HEK293 (cell line): ENCODE measurements at regions not wholly inside any gene's neighbourhood (a gene's known extent, or its start where the extent isn't known, plus 50 kb on each side); places are given as distances from the start of the nearest gene placed in this dataset.

Experiments
- CTCF ChIA-PET: fragments of 350-600 bp; formaldehyde crosslinking; extraction: SDS; loops from one replicate; lab custom pipeline; 2021; ENCODE audit warnings: antibody characterized with exemption; lab: Yijun Ruan, JAX
- POLR2A ChIA-PET: fragments of 300-600 bp; formaldehyde crosslinking; extraction: SDS; loops from one replicate; lab custom pipeline; 2020; ENCODE audit warnings: antibody characterized with exemption, inconsistent platforms; lab: Yijun Ruan, JAX
- H3K27ac ChIP-seq: fragments of 200-500 bp; sonication (Bioruptor generic); 2 replicates; pipeline ENCODE4 v1.5.1; 2014; ENCODE audit warnings: low read depth, low read length, control low read depth, inconsistent platforms; ENCODE audit errors: extremely low read depth
- H3K36me3 ChIP-seq, 2 experiments: fragments of 200-500 bp in 1 of 2; sonication (Bioruptor generic) in 1 of 2; 1 replicate in 1 of 2; 2 replicates in 1 of 2; pipeline ENCODE4 v1.5.1; 2014 to 2017; ENCODE audit warnings: inconsistent platforms in 2 of 2, low read length in 2 of 2; ENCODE audit not compliant: control insufficient read depth in 2 of 2, insufficient read depth in 1 of 2
- H3K4me1 ChIP-seq: fragments of 200-500 bp; sonication (Bioruptor generic); 2 replicates; pipeline ENCODE4 v1.5.1; 2014; ENCODE audit warnings: mild to moderate bottlenecking, low read length, inconsistent platforms; ENCODE audit not compliant: control insufficient read depth, insufficient read depth
- H3K4me3 ChIP-seq: 2 replicates; pipeline ENCODE4 v1.5.1; 2011; ENCODE audit warnings: low read depth, mild to moderate bottlenecking, control low read depth, low read length, moderate library complexity
- H3K9me3 ChIP-seq: fragments of 200-500 bp; sonication (Bioruptor generic); 2 replicates; pipeline ENCODE4 v1.5.1; 2014; ENCODE audit warnings: low read depth, low read length, inconsistent platforms; ENCODE audit not compliant: control insufficient read depth, insufficient read depth
- BCL11B ChIP-seq: fragments of 450-650 bp; formaldehyde crosslinking; IDR thresholded peaks from 2 replicates; pipeline ENCODE4 v1.5.1; 2016; ENCODE audit warnings: low read depth, missing biosample characterization, missing genetic modification characterization
- GFI1B ChIP-seq: fragments of 450-650 bp; formaldehyde crosslinking; IDR thresholded peaks from 2 replicates; pipeline ENCODE4 v1.5.1; 2016; ENCODE audit warnings: missing biosample characterization, missing genetic modification characterization
- PBX3 ChIP-seq: sonication (generic); formaldehyde crosslinking; IDR thresholded peaks from 2 replicates; pipeline ENCODE4 v1.8.1; 2022; ENCODE audit warnings: mild to moderate bottlenecking, moderate library complexity, missing genetic modification reagents
- ZBTB10 ChIP-seq: fragments of 450-650 bp; formaldehyde crosslinking; IDR thresholded peaks from 2 replicates; pipeline ENCODE4 v1.5.1; 2016; ENCODE audit warnings: missing biosample characterization, missing genetic modification characterization
- ZBTB26 ChIP-seq: fragments of 450-650 bp; formaldehyde crosslinking; optimal IDR thresholded peaks from 2 replicates; pipeline ENCODE3; 2016; ENCODE audit warnings: missing biosample characterization, mild to moderate bottlenecking, missing genetic modification characterization
- ZNF202 ChIP-seq: fragments of 450-650 bp; formaldehyde crosslinking; IDR thresholded peaks from 2 replicates; pipeline ENCODE4 v1.5.1; 2016; ENCODE audit warnings: missing biosample characterization, missing genetic modification characterization, borderline replicate concordance
- ZNF214 ChIP-seq: fragments of 450-650 bp; formaldehyde crosslinking; IDR thresholded peaks from 2 replicates; pipeline ENCODE4 v1.5.1; 2017; ENCODE audit warnings: missing biosample characterization, mild to moderate bottlenecking, missing genetic modification characterization, borderline replicate concordance
- ZNF248 ChIP-seq: fragments of 450-650 bp; formaldehyde crosslinking; IDR thresholded peaks from 2 replicates; pipeline ENCODE4 v1.5.1; 2017; ENCODE audit warnings: missing biosample characterization, missing genetic modification characterization
- ZNF266 ChIP-seq: fragments of 450-650 bp; formaldehyde crosslinking; IDR thresholded peaks from 2 replicates; pipeline ENCODE4 v1.5.1; 2016; ENCODE audit warnings: missing biosample characterization, missing genetic modification characterization, low read depth
- ZNF280D ChIP-seq: fragments of 450-650 bp; formaldehyde crosslinking; IDR thresholded peaks from 2 replicates; pipeline ENCODE4 v1.5.1; 2016; ENCODE audit warnings: missing biosample characterization, missing genetic modification characterization
- ZNF48 ChIP-seq: fragments of 450-650 bp; formaldehyde crosslinking; IDR thresholded peaks from 2 replicates; pipeline ENCODE4 v1.5.1; 2016; ENCODE audit warnings: missing biosample characterization, missing genetic modification characterization
- ZNF501 ChIP-seq: fragments of 450-650 bp; formaldehyde crosslinking; IDR thresholded peaks from 2 replicates; pipeline ENCODE4 v1.5.1; 2016; ENCODE audit warnings: missing biosample characterization, missing genetic modification characterization
- ZNF529 ChIP-seq: fragments of 450-650 bp; formaldehyde crosslinking; IDR thresholded peaks from 2 replicates; pipeline ENCODE4 v1.5.1; 2017; ENCODE audit warnings: missing genetic modification characterization, missing biosample characterization; ENCODE audit not compliant: insufficient replicate concordance
- ZNF561 ChIP-seq: fragments of 450-650 bp; IDR thresholded peaks from 2 replicates; pipeline ENCODE4 v1.5.1; 2018; ENCODE audit warnings: missing biosample characterization, missing genetic modification characterization, borderline replicate concordance
- ZNF658 ChIP-seq: fragments of 450-650 bp; formaldehyde crosslinking; IDR thresholded peaks from 2 replicates; pipeline ENCODE4; 2016; ENCODE audit warnings: missing biosample characterization, missing genetic modification characterization
- ZNF670 ChIP-seq: fragments of 450-650 bp; formaldehyde crosslinking; IDR thresholded peaks from 2 replicates; pipeline ENCODE4 v1.5.1; 2016; ENCODE audit warnings: missing biosample characterization, missing genetic modification characterization, low read depth
- ZNF677 ChIP-seq: fragments of 450-650 bp; IDR thresholded peaks from 2 replicates; pipeline ENCODE4 v1.5.0; 2018; ENCODE audit warnings: missing biosample characterization, mild to moderate bottlenecking, missing genetic modification characterization, moderate library complexity
- ZNF777 ChIP-seq: fragments of 450-650 bp; formaldehyde crosslinking; IDR thresholded peaks from 2 replicates; pipeline ENCODE4 v1.5.1; 2017; ENCODE audit warnings: missing biosample characterization, missing genetic modification characterization, borderline replicate concordance
- ZSCAN18 ChIP-seq: fragments of 450-650 bp; formaldehyde crosslinking; IDR thresholded peaks from 2 replicates; pipeline ENCODE4 v1.5.1; 2016; ENCODE audit warnings: missing biosample characterization, missing genetic modification characterization
- ZXDB ChIP-seq: fragments of 450-650 bp; formaldehyde crosslinking; IDR thresholded peaks from 2 replicates; pipeline ENCODE4 v1.5.1; 2016; ENCODE audit warnings: missing biosample characterization, missing genetic modification characterization

- TF ChIP-seq ZNF48 (tag by site-specific recombination) (no peak), ZNF214 (tag by site-specific recombination) (no peak), ZBTB10 (tag by site-specific recombination) (no peak), ZSCAN18 (tag by site-specific recombination) (no peak), ZNF248 (tag by site-specific recombination) (no peak), ZNF658 (tag by site-specific recombination) (no peak), PBX3 (no peak), ZNF266 (tag by site-specific recombination) (no peak), ZNF202 (tag by site-specific recombination) (no peak), ZNF501 (tag by site-specific recombination) (no peak), ZNF561 (tag by site-specific recombination) (no peak), GFI1B (tag by site-specific recombination) (no peak), ZNF670 (tag by site-specific recombination) (no peak), ZNF280D (no peak), ZBTB26 (no peak), ZNF677 (tag by site-specific recombination) (no peak), ZXDB (tag by site-specific recombination) (no peak), ZNF529 (no peak), ZNF777 (tag by site-specific recombination) (no peak), BCL11B (tag by site-specific recombination) (no peak)
- TF ChIP-seq, all 188 proteins: peak for 0
- no peaks in the 10 kb centered on the region for H3K4me1 ChIP-seq
- H3K27ac ChIP-seq = no peak overlapping the region
- ChIA-PET CTCF (no interaction called here), POLR2A (no interaction called here)
- no peaks in the 10 kb centered on the region for H3K9me3 ChIP-seq
- H3K36me3 ChIP-seq = no peaks in the 10 kb centered on the region
- no peak overlapping the region for H3K4me3 ChIP-seq
Measured at GRCh38 chr11:81203876-81204275, 1529.8 kb downstream of the FAM181B start.
